ENCODE measurements at regions not wholly inside any gene's neighbourhood (a gene's known extent, or its start where the extent isn't known, plus 50 kb on each side); places are given as distances from the start of the nearest gene placed in this dataset.

DNA sequence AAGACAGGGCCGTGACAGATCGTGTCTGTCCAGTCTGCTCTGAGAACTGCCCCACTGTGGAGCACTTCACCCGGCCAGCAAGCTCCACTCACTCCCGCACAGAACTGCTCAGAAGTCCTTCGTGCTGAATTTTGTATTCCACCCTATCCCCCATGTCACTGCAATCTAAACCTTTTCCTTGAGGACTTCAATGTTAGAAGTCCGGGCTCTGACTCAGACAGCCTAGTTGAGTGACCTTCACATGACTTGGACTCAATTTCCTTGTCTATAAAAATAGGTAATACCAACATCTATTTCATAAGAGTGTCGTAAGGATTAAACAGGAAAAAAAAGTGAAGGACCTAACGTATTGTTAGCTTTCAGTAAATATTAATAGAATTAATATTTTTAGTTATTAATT lies 161.6 kb downstream of the QRSL1 start:
- TF ChIP-seq, protein P1, sequence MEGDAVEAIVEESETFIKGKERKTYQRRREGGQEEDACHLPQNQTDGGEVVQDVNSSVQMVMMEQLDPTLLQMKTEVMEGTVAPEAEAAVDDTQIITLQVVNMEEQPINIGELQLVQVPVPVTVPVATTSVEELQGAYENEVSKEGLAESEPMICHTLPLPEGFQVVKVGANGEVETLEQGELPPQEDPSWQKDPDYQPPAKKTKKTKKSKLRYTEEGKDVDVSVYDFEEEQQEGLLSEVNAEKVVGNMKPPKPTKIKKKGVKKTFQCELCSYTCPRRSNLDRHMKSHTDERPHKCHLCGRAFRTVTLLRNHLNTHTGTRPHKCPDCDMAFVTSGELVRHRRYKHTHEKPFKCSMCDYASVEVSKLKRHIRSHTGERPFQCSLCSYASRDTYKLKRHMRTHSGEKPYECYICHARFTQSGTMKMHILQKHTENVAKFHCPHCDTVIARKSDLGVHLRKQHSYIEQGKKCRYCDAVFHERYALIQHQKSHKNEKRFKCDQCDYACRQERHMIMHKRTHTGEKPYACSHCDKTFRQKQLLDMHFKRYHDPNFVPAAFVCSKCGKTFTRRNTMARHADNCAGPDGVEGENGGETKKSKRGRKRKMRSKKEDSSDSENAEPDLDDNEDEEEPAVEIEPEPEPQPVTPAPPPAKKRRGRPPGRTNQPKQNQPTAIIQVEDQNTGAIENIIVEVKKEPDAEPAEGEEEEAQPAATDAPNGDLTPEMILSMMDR (IDR thresholded peaks at IDR 0.05): no peak
- TF ChIP-seq POLR2A (IDR thresholded peaks at IDR 0.05): no peak

Data from thyroid gland (tissue), 4 donors.